ENCODE measurements at regions not wholly inside any gene's neighbourhood (a gene's known extent, or its start where the extent isn't known, plus 50 kb on each side); places are given as distances from the start of the nearest gene placed in this dataset.

DNA sequence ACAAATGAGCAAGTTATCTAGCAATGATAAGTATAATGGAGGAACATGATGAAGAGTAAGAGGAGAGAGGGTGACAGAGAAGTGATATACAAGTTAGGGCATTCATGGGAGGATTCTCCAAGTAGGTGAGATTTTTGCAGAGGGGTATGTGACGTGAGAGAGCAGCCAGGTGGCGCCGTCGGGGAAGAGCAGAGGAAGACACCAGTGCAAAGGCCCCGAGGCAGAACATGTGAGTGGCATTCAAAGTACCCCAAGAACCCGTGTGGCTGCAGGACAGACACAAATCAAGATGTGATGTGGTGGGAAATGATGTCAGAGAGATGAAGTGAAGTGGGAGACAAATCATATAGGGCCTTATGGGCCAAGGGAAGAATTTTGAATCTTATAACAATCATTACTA is 81.8 kb upstream of the GRM7 start:
- DNase-seq (ENCODE audit: low read depth in 4 of 4, low spot score in 3 of 4) = no peak

DNA sequence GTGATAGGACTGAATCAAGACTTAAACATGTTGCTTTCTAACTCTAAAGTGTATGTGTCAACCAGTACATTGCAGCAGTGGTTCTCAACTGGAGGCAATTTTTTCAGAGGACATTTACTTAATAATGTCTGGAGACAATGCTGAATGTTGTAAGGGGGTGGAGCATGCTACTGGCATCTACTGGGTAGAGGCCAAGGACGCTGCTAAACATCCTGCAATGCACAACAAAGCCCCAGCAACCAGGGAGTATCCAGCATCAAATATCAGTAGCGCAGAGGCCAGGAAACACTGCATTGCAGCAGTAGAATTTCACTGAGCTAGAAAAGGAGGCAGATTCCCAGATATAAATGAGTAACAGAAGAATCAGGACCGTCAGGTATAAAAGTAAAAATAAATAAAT is 79.8 kb upstream of the GRM7 start:
- DNase-seq (ENCODE audit: low read depth in 4 of 4, low spot score in 3 of 4) = no peak

DNA sequence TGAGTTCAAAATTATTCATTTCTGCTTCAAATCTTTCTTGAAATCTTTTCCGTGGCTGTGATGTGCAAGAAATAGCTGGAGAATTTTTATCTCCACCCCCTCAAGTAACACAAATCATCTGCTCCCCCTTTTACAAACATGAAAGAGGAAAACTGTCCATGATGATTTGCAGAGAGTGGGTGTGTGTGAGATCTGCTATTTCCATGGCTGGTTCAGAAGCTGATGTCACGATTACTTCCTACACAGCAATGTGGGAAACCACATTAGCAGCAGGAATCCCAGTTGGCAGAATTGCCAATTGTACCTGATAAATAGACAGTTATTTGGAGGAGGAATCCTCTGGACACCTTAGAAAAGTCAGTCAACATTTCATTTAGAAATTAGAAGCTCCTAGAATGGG is 75.2 kb upstream of the GRM7 start:
- DNase-seq (ENCODE audit: low read depth in 4 of 4, low spot score in 3 of 4) = no peak

DNA sequence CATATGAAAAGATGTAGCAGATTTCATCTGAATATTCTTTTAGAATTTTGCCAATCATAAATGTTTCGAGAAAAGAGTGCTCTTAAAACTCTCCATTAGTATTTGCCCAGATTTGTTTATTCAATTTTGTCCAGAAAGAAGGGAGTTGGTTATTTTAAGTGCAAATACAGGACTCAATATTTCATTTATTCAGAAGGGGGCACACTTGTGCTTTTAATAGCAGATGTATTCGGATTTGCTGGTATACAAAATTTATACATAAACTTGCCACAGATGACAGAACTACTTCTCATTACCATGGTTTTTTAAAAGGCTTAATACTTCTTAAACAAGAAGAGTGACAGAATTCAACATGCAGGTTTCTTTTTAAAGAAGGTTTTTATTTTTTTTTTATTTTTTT is 69.8 kb upstream of the GRM7 start:
- peak in 1 of 4 donors; percentile 12 for DNase-seq (ENCODE audit: low read depth in 4 of 4, low spot score in 3 of 4)

DNA sequence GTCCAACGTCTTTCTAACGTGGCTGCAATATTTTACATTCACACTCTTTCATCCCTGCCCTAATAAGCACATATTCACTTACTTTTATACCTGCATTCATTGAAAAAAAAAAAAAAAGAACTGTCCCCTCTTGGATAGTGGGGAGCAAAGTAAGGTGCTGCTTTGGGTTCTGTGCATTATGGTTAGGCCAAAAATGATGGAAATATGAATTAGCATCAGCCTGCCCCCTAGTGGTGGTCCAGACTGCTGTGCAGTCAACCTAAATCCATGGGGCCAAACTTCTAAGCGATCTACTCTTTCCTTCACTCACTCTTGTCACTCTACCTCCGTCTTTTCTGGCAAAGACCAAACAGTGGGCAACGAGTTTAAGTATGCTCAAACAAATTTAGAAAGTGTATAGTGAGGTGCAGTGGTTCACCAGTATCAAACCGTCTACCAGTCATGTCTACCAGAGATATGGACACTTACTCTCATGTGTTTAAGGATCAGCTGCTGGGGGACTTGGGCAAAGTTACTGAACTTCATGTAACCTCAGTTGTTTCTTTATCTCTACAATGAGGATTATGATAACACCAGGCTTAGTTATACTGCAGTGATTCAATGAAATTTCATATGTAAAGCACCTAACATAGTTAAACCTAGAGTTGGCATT is 61.5 kb upstream of the GRM7 start:
- DNase-seq (ENCODE audit: low read depth in 4 of 4, low spot score in 3 of 4) = no peak

DNA sequence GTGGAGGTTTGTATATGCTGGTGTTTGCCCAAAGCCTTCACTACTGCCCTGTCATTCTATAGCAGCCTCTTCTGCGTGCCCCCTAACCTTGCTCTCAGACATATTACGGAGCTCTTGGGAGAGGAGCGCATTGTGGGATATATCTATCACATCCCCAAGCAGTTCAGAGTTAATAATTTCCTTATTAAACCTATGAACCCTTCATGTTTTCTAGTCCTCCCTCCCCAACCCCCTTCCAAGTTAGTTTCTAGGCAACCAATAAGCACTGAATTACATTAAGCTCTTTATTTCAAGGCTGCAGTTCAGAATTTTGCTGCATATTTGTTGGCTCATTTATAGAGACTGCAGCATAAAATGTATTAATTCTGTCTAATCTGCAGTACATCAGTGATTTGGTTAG is 57.3 kb upstream of the GRM7 start:
- peak in 1 of 4 donors; percentile 12 for DNase-seq (ENCODE audit: low read depth in 4 of 4, low spot score in 3 of 4)

DNA sequence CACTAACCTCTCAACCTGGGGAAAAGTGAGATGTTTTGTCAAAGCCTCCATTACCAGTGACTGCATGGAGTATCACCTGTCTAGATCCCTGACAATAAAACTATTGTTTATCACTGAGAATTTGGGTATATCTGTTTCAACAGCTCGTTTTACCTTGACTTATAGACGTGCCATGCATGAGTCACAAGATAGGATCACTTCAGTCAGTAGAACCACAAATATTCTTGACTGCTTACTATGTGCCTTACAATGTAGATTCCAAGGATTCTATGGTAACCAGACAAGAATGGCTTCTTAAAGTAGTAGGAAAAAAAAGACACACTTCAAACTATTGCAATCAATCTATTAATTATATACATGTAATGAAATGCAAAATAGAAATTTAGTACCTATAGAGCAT is 55.7 kb upstream of the GRM7 start:
- DNase-seq (ENCODE audit: low read depth in 4 of 4, low spot score in 3 of 4) = no peak

DNA sequence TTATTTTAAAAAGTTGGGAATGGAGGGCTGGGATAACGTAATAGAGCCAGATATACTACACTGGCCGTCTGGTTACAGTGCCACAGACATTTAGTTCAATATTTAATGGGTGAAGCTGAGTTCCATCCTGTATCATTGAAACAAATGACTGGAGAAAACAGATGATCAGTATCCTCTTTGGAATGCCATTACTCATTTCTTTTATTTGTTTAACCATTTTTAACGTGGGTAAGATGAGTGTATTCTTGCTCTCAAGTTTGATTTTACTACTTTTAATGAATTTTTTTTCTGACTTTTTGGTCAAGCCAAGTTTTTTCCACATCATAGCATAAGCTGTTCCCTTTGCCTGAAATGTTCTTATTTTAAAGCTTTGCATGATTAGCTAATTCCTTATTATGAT is 53.9 kb upstream of the GRM7 start:
- DNase-seq (ENCODE audit: low read depth in 4 of 4, low spot score in 3 of 4) = no peak

DNA sequence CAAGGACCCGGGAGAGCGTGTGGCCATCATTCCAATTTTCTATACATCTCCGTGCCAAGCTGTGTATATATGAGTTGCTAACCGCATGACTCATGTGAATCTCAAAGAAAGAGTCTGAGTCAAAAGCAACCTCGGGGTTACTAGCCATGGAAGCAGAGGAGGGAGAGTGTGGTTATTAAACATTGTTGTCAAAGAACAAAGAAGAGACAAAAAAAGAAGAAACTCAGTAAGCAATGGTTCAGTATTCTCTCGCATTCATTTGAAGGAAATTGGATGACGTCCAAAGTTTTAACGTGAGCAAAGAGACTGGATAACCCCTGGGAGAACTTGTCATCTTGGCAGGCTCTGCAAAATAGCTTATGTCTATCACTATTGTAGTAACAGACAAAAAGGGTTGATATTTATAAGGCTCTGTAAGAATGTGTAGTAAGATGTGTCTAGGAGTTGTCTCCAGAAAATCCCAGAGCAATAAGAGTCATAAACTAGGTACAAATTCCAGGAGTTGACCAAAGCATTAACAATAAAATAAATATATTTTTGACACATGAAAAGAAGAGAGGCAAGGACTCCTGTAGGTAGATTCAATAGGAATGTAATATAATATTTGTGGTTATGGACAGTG is 52.8 kb upstream of the GRM7 start:
- DNase-seq (ENCODE audit: low read depth in 4 of 4, low spot score in 3 of 4) = no peak

DNA sequence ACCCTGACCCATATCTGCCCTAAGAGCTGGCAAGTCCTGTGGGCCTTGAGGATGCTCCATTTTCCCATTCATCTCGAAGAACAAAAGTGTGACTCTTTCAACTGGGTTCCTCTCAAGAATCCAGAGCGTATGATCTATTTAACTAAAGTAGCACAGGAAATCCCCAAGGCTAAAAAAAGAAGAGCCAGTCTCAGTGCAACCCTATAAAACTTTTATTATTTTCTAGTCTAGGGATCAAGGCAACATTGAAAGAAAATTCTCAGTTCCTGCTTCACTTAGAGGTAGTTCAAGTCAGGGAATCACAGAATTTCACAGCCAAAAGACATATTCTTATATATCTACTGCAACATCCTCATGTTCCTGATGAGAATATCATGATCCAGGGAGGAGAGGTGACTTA is 51.6 kb upstream of the GRM7 start:
- no peak for DNase-seq (ENCODE audit: low read depth in 4 of 4, low spot score in 3 of 4)
